Ishikawa (cell line): ENCODE measurements at regions not wholly inside any gene's neighbourhood (a gene's known extent, or its start where the extent isn't known, plus 50 kb on each side); places are given as distances from the start of the nearest gene placed in this dataset.

Experiments used
- EGR1 ChIP-seq: IDR thresholded peaks from 2 replicates; pipeline ENCODE4 v1.6.1; 2012
- FOXM1 ChIP-seq: IDR thresholded peaks from 2 replicates; pipeline ENCODE4 v1.6.1; 2012; ENCODE audit warnings: low read depth, borderline replicate concordance
- RAD21 ChIP-seq: IDR thresholded peaks from 2 replicates; pipeline ENCODE4 v1.6.1; 2012; ENCODE audit warnings: low read depth
- YY1 ChIP-seq: IDR thresholded peaks from 2 replicates; pipeline ENCODE4 v1.6.1; 2012; ENCODE audit warnings: low read depth
- TF ChIP-seq, protein P1 (sequence below): IDR thresholded peaks from 2 replicates; pipeline ENCODE4 v1.6.1; 2012; ENCODE audit warnings: low read depth, mild to moderate bottlenecking
- TF ChIP-seq, protein P2 (sequence below): IDR thresholded peaks from 2 replicates; pipeline ENCODE4 v1.6.1; 2012

DNA sequence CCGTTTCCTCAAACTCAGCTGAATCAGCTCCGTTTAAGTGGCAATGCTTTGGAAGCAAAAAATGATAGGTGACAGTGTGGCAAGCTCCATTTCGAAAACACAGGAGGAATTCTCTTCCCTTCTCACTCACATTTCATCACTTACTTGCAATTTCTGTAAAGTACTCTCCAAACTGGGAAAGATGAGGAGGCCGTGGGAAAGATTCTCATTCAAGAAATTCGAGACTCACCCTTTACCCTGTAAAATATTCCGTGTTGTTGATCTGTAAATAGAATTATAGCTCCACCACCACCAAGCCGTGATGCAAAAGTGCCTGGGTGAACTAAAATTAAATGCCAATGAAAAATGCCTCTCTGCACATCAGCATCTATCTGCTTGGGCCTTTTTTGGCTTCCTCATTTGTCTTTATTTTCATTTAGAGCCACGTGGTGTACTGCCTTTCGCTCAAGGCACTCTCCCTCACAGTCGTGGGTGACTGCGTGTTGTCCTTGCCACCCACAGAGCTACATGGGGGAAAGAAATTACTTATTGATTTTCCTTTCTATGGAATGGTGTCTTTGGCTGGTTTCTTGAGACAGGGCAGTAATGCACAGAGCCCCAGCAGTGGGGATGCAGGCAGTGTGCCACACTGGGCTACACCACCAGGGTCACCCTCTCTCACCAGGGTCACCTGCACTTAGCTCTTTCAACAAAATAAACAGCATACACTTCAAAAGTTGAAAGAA lies 289.3 kb upstream of the TAS2R1 start:
- TF ChIP-seq, protein P1, sequence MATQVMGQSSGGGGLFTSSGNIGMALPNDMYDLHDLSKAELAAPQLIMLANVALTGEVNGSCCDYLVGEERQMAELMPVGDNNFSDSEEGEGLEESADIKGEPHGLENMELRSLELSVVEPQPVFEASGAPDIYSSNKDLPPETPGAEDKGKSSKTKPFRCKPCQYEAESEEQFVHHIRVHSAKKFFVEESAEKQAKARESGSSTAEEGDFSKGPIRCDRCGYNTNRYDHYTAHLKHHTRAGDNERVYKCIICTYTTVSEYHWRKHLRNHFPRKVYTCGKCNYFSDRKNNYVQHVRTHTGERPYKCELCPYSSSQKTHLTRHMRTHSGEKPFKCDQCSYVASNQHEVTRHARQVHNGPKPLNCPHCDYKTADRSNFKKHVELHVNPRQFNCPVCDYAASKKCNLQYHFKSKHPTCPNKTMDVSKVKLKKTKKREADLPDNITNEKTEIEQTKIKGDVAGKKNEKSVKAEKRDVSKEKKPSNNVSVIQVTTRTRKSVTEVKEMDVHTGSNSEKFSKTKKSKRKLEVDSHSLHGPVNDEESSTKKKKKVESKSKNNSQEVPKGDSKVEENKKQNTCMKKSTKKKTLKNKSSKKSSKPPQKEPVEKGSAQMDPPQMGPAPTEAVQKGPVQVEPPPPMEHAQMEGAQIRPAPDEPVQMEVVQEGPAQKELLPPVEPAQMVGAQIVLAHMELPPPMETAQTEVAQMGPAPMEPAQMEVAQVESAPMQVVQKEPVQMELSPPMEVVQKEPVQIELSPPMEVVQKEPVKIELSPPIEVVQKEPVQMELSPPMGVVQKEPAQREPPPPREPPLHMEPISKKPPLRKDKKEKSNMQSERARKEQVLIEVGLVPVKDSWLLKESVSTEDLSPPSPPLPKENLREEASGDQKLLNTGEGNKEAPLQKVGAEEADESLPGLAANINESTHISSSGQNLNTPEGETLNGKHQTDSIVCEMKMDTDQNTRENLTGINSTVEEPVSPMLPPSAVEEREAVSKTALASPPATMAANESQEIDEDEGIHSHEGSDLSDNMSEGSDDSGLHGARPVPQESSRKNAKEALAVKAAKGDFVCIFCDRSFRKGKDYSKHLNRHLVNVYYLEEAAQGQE, result no peak
- TF ChIP-seq YY1, result no peak
- TF ChIP-seq, protein P2, sequence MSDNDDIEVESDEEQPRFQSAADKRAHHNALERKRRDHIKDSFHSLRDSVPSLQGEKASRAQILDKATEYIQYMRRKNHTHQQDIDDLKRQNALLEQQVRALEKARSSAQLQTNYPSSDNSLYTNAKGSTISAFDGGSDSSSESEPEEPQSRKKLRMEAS, result no peak
- TF ChIP-seq RAD21, result no peak
- TF ChIP-seq EGR1, result no peak
- no peak for TF ChIP-seq FOXM1
